ENCODE measurements at regions not wholly inside any gene's neighbourhood (a gene's known extent, or its start where the extent isn't known, plus 50 kb on each side); places are given as distances from the start of the nearest gene placed in this dataset.

DNA sequence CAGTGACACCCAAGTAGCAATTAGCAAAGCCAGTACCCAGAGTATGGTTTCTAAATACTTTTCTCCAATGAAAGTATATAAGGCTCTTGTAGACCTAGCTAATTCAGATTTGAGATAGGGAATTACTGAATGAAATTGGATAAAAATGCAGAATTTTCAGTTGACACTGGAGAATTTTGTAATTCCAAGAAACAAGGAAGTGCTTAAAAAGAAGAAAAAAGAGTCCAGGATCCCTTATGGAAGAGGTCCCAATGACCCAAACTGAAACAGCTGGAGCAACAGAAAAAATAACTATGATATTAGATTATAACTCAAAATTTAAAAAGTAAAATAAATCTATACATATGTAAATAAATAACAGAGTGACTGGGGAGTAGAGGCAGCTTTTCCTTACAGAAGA lies 335.2 kb downstream of the C3orf38 start:
- Histone ChIP-seq H3K36me3 (ENCODE audit: control insufficient read depth, insufficient read depth, low read length) (no peaks in the 10 kb centered on the region), H2BK20ac (ENCODE audit: low read depth, low read length) (no peak overlapping the region), H4K91ac (ENCODE audit: insufficient read depth, low read depth, low read length) (no peak overlapping the region), H3K4ac (ENCODE audit: low read depth, low read length) (no peak overlapping the region), H4K8ac (ENCODE audit: low read depth in 2 of 2, low read length in 2 of 2) (no peak overlapping the region), H2AK5ac (ENCODE audit: low read depth, low read length) (no peak overlapping the region), H3K9me3 (ENCODE audit: control insufficient read depth, insufficient read depth, low read length) (no peaks in the 10 kb centered on the region), H2AFZ (replicated peaks; ENCODE audit: low read length, poor library complexity) (no peak overlapping the region), H3K79me1 (ENCODE audit: low read depth in 1 of 2, low read length in 2 of 2) (no peaks in the 10 kb centered on the region), H3K4me1 (ENCODE audit: control insufficient read depth, insufficient read depth, low read length) (no peaks in the 10 kb centered on the region), H4K5ac (ENCODE audit: low read depth, low read length) (no peak overlapping the region), H2BK120ac (ENCODE audit: low read depth, low read length) (no peak overlapping the region), H3K4me2 (ENCODE audit: low read depth, low read length) (no peak overlapping the region), H3K27me3 (ENCODE audit: control insufficient read depth, insufficient read depth, low read length) (no peaks in the 10 kb centered on the region), H3K23ac (ENCODE audit: low read depth, low read length) (no peak overlapping the region), H3K27ac (ENCODE audit: insufficient read depth, low read length) (no peak overlapping the region), H3K56ac (ENCODE audit: extremely low read depth, insufficient read depth, low read length) (no peak overlapping the region), H3K4me3 (ENCODE audit: insufficient read depth, low read depth, low read length) (no peak overlapping the region), H3K18ac (ENCODE audit: low read depth, low read length) (no peak overlapping the region), H3K9ac (ENCODE audit: low read depth, low read length) (no peak overlapping the region), H3K14ac (replicated peaks; ENCODE audit: low read depth, low read length) (no peak overlapping the region), H2AK9ac (replicated peaks; ENCODE audit: low read depth, low read length, poor library complexity) (no peak overlapping the region), H3K9me1 (ENCODE audit: insufficient read depth, low read length) (no peaks in the 10 kb centered on the region), H2BK5ac (ENCODE audit: low read depth, low read length, poor library complexity, severe bottlenecking) (no peak overlapping the region), H2BK15ac (ENCODE audit: low read depth, low read length) (no peak overlapping the region), H4K20me1 (ENCODE audit: insufficient read depth, low read length) (no peaks in the 10 kb centered on the region)
- no TSS peak for BruUV-seq (replicated peaks)
- dilution Hi-C loops (cut with HindIII; ENCODE audit: low sequenced_read_pairs, unreplicated experiment) (no loop called here), in situ Hi-C loops (cut with MboI; ENCODE audit: low sequenced_read_pairs) (no loop called here), intact Hi-C loops (cut with micrococcal nuclease) (no loop called here)
- TF ChIP-seq RFX5 (IDR thresholded peaks at IDR 0.05; ENCODE audit: low read depth, low read length) (no peak), MAFK (IDR thresholded peaks at IDR 0.05; ENCODE audit: low read depth, low read length) (no peak), POLR2A (IDR thresholded peaks at IDR 0.05; ENCODE audit: low read depth, low read length) (no peak), MAZ (IDR thresholded peaks at IDR 0.05; ENCODE audit: borderline replicate concordance, low read depth, low read length) (no peak), BHLHE40 (IDR thresholded peaks at IDR 0.05; ENCODE audit: low read depth, low read length) (no peak), RCOR1 (IDR thresholded peaks at IDR 0.05; ENCODE audit: insufficient replicate concordance, low read length) (no peak), RAD21 (IDR thresholded peaks at IDR 0.05; ENCODE audit: low read length) (no peak), SMC3 (IDR thresholded peaks at IDR 0.05; ENCODE audit: low read depth, low read length) (no peak), NFE2L2 (IDR thresholded peaks at IDR 0.05; ENCODE audit: low read depth, low read length) (no peak), FOS (IDR thresholded peaks at IDR 0.05; ENCODE audit: low read depth, low read length) (no peak), CHD1 (IDR thresholded peaks at IDR 0.05; ENCODE audit: low read depth, low read length) (no peak)
- TF ChIP-seq, protein P1, sequence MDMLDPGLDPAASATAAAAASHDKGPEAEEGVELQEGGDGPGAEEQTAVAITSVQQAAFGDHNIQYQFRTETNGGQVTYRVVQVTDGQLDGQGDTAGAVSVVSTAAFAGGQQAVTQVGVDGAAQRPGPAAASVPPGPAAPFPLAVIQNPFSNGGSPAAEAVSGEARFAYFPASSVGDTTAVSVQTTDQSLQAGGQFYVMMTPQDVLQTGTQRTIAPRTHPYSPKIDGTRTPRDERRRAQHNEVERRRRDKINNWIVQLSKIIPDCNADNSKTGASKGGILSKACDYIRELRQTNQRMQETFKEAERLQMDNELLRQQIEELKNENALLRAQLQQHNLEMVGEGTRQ (IDR thresholded peaks at IDR 0.05; ENCODE audit: low read depth, low read length): no peak
- TF ChIP-seq, protein P2, sequence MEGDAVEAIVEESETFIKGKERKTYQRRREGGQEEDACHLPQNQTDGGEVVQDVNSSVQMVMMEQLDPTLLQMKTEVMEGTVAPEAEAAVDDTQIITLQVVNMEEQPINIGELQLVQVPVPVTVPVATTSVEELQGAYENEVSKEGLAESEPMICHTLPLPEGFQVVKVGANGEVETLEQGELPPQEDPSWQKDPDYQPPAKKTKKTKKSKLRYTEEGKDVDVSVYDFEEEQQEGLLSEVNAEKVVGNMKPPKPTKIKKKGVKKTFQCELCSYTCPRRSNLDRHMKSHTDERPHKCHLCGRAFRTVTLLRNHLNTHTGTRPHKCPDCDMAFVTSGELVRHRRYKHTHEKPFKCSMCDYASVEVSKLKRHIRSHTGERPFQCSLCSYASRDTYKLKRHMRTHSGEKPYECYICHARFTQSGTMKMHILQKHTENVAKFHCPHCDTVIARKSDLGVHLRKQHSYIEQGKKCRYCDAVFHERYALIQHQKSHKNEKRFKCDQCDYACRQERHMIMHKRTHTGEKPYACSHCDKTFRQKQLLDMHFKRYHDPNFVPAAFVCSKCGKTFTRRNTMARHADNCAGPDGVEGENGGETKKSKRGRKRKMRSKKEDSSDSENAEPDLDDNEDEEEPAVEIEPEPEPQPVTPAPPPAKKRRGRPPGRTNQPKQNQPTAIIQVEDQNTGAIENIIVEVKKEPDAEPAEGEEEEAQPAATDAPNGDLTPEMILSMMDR (conservative IDR thresholded peaks at IDR 0.05; ENCODE audit: low read depth, low read length): no peak
- DNase-seq (no peak), ATAC-seq (ENCODE audit: low read depth) (no peak)
- ChIA-PET CTCF (no interaction called here), POLR2A (ENCODE audit: unreplicated experiment) (no interaction called here)

All from IMR-90 (cell line).